GM18868 (cell line): ENCODE measurements at regions not wholly inside any gene's neighbourhood (a gene's known extent, or its start where the extent isn't known, plus 50 kb on each side); places are given as distances from the start of the nearest gene placed in this dataset.
"Not testable (repeated sequence)": the region's sequence is repeated elsewhere in the genome, so short reads cannot be mapped to it uniquely, and the experiment has no call there.

Experiments used
- ATAC-seq: cut with Tn5 transposase; IDR thresholded peaks from one replicate; pipeline ENCODE4 v1.9.1; 2021; ENCODE audit warnings: mild to moderate bottlenecking, moderate library complexity; ENCODE audit not compliant: unreplicated experiment

DNA sequence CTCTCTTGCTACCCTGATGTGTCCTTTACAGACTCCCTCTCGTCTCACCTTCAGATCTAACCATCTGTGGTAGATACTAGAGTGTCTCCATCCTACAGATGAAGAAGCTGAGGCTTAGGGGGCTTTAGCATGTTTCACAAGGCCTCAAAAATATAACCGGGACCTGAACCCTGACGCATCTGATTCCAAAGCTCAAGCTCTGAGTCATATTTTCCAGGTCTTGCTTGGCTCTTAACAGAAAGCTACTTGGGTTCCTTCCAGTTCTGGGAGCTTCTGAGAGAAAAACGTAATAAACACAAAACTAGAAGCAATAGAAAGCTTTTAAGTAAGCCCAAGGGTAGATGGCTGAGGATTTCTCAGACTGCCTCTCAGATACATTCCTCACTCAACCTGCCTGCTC, 224.3 kb upstream of the EEF2KMT start:
- no peak for ATAC-seq

GRCh38 chr16:5319799-5320198, 222.2 kb upstream of the EEF2KMT start:
- ATAC-seq = no peak

- no peak for ATAC-seq
Observed at GRCh38 chr16:5315914-5316313, 218.3 kb upstream of the EEF2KMT start.

DNA sequence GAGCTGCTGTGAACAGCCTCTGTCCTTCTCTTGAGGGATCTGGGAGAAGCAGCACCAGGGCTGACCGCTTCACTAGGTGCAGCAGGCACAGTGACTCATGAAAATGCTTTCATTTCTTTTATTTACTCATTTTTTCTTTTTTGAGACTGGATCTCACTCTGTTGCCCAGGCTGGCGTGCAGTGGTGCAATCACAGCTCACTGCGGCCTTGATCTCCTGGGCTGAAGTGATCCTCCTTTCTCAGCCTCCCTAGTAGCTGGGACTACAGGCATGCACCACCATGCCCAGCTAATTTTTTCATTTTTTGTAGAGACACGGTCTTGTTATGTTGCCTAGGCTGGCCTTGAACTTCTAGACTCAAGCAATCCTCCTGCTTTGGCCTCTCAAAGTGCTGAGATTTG, 216.8 kb upstream of the EEF2KMT start:
- ATAC-seq = no peak

DNA sequence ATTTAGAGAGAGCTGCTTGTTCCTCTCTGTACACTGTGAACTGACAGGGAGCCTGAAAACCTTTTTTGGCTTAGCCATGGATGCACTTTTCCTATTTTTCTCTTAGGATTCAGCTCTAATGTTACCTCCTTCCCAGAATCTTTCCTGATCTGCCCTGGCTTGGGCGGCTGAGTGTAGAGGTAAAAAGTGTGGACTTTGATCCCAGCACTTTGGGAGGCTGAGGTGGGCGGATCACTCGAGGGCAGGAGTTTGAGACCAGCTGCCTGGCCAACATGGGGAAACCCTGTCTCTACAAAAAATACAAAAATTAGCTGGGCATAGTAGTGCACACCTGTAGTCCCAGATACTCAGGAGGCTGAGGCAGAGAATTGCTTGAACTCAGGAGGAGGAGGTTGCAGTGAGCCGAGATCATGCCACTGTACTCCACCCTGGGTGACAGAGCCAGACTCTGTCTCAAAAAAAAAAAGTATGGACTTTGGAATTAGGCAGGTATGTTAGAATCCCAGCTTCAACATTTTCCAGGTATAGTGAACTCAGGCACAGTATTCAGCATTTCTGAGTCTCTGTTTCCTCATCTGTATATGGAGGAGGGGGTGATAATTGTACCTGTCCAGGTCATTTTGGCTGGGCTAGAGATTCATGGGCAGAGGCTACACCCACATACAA, 212.5 kb upstream of the EEF2KMT start:
- ATAC-seq = no peak

DNA sequence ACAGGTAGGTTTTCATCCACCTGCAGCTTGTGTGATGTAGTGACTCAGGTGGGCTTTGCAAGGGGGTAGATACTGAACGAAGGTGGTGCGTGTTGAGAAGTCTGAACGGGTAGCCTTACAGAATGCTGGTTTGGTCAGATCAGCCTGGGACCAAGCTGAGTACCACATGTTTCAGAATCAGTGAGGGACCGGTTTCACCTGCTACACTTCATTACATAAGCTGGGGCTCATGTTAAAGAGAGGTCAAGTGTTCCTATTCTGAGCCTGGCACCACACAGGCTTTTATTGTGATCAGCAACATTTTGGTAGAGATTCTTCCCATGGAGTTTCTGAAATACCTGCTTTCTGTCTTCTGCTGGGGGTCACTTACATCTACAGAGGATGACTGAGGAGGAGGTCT, 207.4 kb upstream of the EEF2KMT start:
- no peak for ATAC-seq

DNA sequence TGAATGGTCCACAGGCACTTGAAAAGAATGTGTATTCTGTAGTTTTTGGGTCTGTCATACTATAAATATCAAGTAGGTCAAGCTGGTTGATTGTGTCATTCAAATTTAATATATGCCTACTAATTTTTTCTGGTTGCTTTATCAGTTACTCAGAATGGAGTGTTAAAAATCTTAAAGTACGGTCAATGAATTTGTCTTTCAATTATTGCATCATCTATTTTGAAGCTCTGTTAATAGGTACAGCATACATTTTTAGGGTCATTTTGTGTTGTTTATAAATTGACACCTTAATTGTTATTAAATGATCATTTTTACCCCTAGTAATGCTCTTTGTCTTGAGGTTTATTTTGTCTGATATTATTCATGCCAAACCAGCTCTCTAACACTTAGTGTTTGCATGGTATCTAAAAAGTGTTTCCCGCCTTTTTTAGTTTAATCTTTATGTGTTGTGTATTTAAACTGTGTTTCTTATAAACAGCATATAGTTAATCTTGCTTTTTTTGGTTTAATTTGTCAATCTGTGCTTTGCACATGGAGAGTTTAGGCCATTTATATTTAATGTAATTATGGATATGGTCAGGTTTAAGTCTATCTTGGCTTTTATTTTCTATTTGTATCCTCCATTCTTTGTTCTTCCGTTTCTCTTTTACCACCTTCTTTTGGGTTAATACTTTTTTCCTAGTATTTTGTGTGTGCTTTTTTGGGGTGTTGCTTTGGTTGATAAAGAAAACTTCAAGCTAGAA, 204.9 kb upstream of the EEF2KMT start:
- ATAC-seq = no peak

- ATAC-seq = no peak
Observed at GRCh38 chr16:5298202-5298601, 200.6 kb upstream of the EEF2KMT start.

DNA sequence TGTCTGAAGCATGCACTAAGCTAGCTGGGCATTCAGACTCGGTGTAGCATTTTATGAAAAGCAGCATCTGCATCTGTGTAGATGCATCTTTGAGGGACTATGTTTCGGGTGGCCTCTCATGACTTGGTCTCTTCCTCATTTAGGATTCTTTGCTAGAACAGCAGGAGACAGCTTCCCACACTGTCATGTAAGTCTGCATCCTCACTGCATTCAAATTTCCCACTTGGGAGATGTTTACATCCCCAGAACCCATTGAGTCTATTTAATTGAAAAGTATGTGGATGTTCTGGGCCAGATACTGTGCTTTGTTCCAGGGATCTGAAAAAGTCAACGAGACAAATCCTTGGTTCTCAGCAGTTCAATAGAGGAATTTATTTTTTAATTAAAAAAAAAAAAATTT, 198.6 kb upstream of the EEF2KMT start:
- no peak for ATAC-seq

- not testable (repeated sequence) for ATAC-seq
Observed at GRCh38 chr16:5295304-5295703, 197.7 kb upstream of the EEF2KMT start.

DNA sequence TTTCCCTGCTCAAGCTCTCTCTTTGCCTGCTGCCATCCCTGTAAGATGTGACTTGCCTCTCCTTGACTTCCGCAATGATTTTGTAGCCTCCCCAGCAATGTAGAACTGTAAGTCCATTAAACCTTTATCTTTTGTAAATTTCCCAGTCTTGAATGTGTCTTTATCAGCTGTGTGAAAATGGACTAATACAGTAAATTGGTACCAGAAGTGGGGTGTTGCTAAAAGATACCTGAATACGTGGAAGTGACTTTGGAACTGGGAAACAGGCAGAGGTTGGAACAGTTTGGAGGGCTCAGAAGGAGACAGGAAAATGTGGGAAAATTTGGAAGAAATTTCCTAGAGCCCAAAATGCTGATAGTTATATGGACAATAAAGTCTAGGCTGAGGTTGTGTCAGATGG, 184.6 kb upstream of the EEF2KMT start:
- ATAC-seq = not testable (repeated sequence)

DNA sequence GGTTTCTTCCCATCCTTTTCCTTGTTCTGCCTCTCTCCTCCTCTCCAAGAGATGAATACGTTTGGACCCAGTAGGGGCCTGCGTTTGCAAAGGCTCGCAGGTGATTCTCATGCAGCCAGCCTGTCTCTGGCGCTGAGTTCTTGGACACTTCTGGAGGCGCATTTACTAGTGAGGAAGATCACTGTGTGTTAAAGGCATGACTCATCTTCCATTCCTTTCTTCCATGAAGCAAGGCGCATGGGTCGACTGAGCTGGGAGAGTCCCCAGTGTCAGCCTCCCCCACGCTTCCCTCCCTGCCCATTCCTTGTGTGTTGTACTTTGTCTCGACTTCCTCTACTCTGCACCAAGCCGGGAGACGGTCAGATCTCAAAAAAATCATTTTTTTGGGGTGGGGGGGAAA, 159.9 kb upstream of the EEF2KMT start:
- no peak for ATAC-seq

GRCh38 chr16:5252791-5253190, 155.2 kb upstream of the EEF2KMT start:
- no peak for ATAC-seq

DNA sequence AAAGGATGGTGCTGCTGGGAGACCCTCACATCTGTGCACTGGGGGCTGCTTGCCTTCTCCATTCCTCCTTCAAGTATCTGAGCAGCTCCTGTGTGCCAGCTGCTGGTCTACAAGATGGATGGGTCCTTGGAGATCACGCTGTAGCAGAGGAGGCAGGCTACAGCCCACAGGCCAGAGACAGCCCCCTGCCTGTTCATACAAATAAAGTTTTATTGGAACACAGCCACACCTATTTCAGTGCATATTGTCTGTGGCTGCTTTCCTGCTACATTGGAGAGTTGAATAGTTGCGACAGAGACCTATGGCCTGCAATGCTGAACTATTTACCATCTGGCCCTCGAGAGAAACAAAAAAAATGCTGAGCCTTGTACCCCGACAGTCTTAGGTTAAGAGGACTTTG, 149.8 kb upstream of the EEF2KMT start:
- ATAC-seq = not testable (repeated sequence)

DNA sequence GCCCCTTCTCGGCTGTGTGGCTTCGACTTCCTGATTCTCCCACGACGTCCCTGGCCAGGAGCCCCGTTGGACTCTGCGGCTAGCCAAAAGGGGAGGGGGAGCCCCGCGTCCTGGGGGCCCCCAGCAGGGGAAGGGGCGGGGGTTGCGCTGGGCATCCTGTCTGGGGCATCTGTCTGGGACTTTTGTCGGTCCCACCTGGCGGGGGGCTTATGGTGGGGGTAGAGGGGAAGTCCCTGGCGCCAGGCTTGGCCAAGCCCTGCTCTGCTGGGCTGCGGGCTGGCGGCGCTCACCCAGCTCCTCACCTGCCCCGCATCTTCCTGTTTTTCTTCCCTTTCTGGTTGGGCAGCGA, 142.7 kb upstream of the EEF2KMT start:
- ATAC-seq = not testable (repeated sequence)

DNA sequence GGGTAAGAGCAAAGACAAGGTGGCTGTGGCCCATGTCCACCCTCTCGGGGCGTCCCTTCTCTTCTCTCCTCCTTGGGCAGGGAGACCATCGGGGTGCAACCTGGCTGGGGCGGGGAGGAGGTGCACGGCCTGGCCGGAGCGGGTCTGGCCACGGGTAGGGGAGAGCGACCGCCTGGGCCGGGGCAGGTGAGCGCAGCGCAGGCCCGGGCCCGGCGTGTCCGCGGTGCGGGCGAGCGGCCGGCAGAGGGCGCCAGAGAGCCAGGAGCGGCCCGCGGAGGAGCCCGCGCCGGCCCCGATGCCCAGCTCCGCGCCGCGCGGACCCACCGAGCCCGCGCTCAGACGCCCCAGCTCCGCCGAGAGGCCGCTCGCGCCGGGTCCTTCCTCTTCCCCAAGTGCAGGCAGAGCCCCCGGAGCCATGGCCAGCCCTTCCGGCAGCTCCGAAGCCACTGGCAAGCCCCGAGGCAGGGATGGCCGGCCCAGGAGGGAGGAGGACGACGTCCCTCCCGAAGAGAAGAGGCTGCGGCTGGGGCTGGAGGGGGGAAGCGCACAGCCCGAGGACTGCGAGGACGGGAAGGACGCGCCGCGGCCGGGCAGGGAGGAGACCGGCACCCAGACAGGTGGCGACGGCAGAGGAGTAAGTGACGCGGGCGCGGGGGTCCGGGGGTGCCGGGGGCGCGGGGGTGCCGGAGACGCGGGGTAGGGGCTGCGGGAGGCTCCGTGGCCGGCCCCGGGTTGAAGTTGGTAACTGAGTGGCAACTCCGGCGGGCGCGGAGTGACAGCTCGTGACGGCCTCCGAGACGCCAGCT, 142.1 kb upstream of the EEF2KMT start:
- ATAC-seq = not testable (repeated sequence)

- no peak for ATAC-seq
Observed at GRCh38 chr16:5235119-5235518, 137.5 kb upstream of the EEF2KMT start.

GRCh38 chr16:5234295-5235050, 136.9 kb upstream of the EEF2KMT start:
- ATAC-seq = no peak

- ATAC-seq = no peak
Observed at GRCh38 chr16:5231246-5231759, 133.7 kb upstream of the EEF2KMT start.

GRCh38 chr16:5228369-5228768, 130.8 kb upstream of the EEF2KMT start:
- ATAC-seq = no peak
